Mucosa of rectum (tissue), 2 donors: ENCODE measurements at regions not wholly inside any gene's neighbourhood (a gene's known extent, or its start where the extent isn't known, plus 50 kb on each side); places are given as distances from the start of the nearest gene placed in this dataset.

ENCODE experiments used
- H3K27ac ChIP-seq, 2 donors: one replicate each; pipeline ENCODE4 v1.7.0; 2013; ENCODE audit warnings: inconsistent platforms in 2 of 2, low read depth in 2 of 2, low read length in 2 of 2
- H3K27me3 ChIP-seq, 2 donors: one replicate each; pipeline ENCODE4 v1.7.0; 2013; ENCODE audit warnings: low read length in 2 of 2; ENCODE audit not compliant: control insufficient read depth in 2 of 2, insufficient read depth in 2 of 2
- H3K36me3 ChIP-seq, 2 donors: one replicate each; pipeline ENCODE4 v1.7.0; 2013; ENCODE audit warnings: low read length in 2 of 2; ENCODE audit not compliant: control insufficient read depth in 2 of 2, insufficient read depth in 2 of 2
- H3K4me1 ChIP-seq, 2 donors: one replicate each; pipeline ENCODE4 v1.7.0; 2013; ENCODE audit warnings: low read length in 2 of 2, mild to moderate bottlenecking in 1 of 2; ENCODE audit not compliant: control insufficient read depth in 2 of 2, insufficient read depth in 2 of 2
- H3K4me3 ChIP-seq, 2 donors: one replicate each; pipeline ENCODE4 v1.7.0; 2013; ENCODE audit warnings: low read length in 2 of 2
- H3K9ac ChIP-seq, 2 donors: one replicate each; pipeline ENCODE4 v1.7.0; 2013; ENCODE audit warnings: low read length in 2 of 2, low read depth in 1 of 2, mild to moderate bottlenecking in 1 of 2
- H3K9me3 ChIP-seq, 2 donors: one replicate each; pipeline ENCODE4 v1.7.0; 2013; ENCODE audit warnings: low read length in 2 of 2; ENCODE audit not compliant: control insufficient read depth in 2 of 2
- donor health status: healthy.
- donor health status: Normal muscosa, but diverticular disease.

GRCh38 chr16:9205661-9206060 lies 114.2 kb downstream of the HAPSTR1 start:
- no peaks in the 10 kb centered on the region for H3K4me1 ChIP-seq
- no peak overlapping the region for H3K4me3 ChIP-seq
- no peaks in the 10 kb centered on the region for H3K36me3 ChIP-seq
- no peak overlapping the region for H3K27ac ChIP-seq
- no peaks in the 10 kb centered on the region for H3K27me3 ChIP-seq
- no peaks in the 10 kb centered on the region for H3K9me3 ChIP-seq
- no peak overlapping the region for H3K9ac ChIP-seq

- H3K4me1 ChIP-seq = no peaks in the 10 kb centered on the region
- H3K27me3 ChIP-seq = no peaks in the 10 kb centered on the region
- H3K36me3 ChIP-seq = no peaks in the 10 kb centered on the region
- H3K9ac ChIP-seq = no peak overlapping the region
- H3K4me3 ChIP-seq = no peak overlapping the region
- no peak overlapping the region for H3K27ac ChIP-seq
- H3K9me3 ChIP-seq = no peaks in the 10 kb centered on the region
These were observed 114.7 kb downstream of the HAPSTR1 start for GRCh38 chr16:9206156-9206555.

GRCh38 chr16:9212621-9213020 lies 121.2 kb downstream of the HAPSTR1 start:
- Histone ChIP-seq H3K4me3 (no peak overlapping the region), H3K36me3 (no peaks in the 10 kb centered on the region), H3K27ac (no peak overlapping the region), H3K27me3 (no peaks in the 10 kb centered on the region), H3K9me3 (no peaks in the 10 kb centered on the region), H3K4me1 (no peaks in the 10 kb centered on the region), H3K9ac (no peak overlapping the region)

- Histone ChIP-seq H3K36me3 (no peaks in the 10 kb centered on the region), H3K4me1 (no peaks in the 10 kb centered on the region), H3K9ac (no peak overlapping the region), H3K27me3 (peaks cover 0 to 2% of the 10 kb centered on the region in 2 donors), H3K4me3 (no peak overlapping the region), H3K27ac (no peak overlapping the region), H3K9me3 (no peaks in the 10 kb centered on the region)
These were observed 128.4 kb downstream of the HAPSTR1 start for GRCh38 chr16:9219813-9220212.

- no peak overlapping the region for H3K9ac ChIP-seq
- no peaks in the 10 kb centered on the region for H3K4me1 ChIP-seq
- no peak overlapping the region for H3K27ac ChIP-seq
- H3K36me3 ChIP-seq = no peaks in the 10 kb centered on the region
- H3K27me3 ChIP-seq = peaks cover 0 to 2% of the 10 kb centered on the region in 2 donors
- no peak overlapping the region for H3K4me3 ChIP-seq
- H3K9me3 ChIP-seq = no peaks in the 10 kb centered on the region
These were observed 134.3 kb downstream of the HAPSTR1 start for GRCh38 chr16:9225527-9226316.

- no peaks in the 10 kb centered on the region for H3K9me3 ChIP-seq
- no peak overlapping the region for H3K27ac ChIP-seq
- no peaks in the 10 kb centered on the region for H3K27me3 ChIP-seq
- H3K9ac ChIP-seq = no peak overlapping the region
- H3K36me3 ChIP-seq = no peaks in the 10 kb centered on the region
- no peak overlapping the region for H3K4me3 ChIP-seq
- no peaks in the 10 kb centered on the region for H3K4me1 ChIP-seq
These were observed 135.5 kb downstream of the HAPSTR1 start for GRCh38 chr16:9226924-9227323.

GRCh38 chr16:9231039-9231438 lies 139.6 kb downstream of the HAPSTR1 start:
- Histone ChIP-seq H3K9ac (no peak overlapping the region), H3K4me3 (no peak overlapping the region), H3K27ac (no peak overlapping the region), H3K36me3 (no peaks in the 10 kb centered on the region), H3K4me1 (no peaks in the 10 kb centered on the region), H3K9me3 (no peaks in the 10 kb centered on the region), H3K27me3 (no peaks in the 10 kb centered on the region)

- H3K27ac ChIP-seq = no peak overlapping the region
- H3K4me3 ChIP-seq = no peak overlapping the region
- no peaks in the 10 kb centered on the region for H3K9me3 ChIP-seq
- H3K36me3 ChIP-seq = no peaks in the 10 kb centered on the region
- H3K9ac ChIP-seq = no peak overlapping the region
- H3K27me3 ChIP-seq = no peaks in the 10 kb centered on the region
- H3K4me1 ChIP-seq = no peaks in the 10 kb centered on the region
These were observed 140.8 kb downstream of the HAPSTR1 start for GRCh38 chr16:9232102-9232770.

GRCh38 chr16:9235867-9236266 lies 144.4 kb downstream of the HAPSTR1 start:
- Histone ChIP-seq H3K9me3 (no peaks in the 10 kb centered on the region), H3K27ac (no peak overlapping the region), H3K9ac (no peak overlapping the region), H3K4me3 (no peak overlapping the region), H3K4me1 (no peaks in the 10 kb centered on the region), H3K27me3 (no peaks in the 10 kb centered on the region), H3K36me3 (no peaks in the 10 kb centered on the region)

- Histone ChIP-seq H3K9ac (no peak overlapping the region), H3K9me3 (no peaks in the 10 kb centered on the region), H3K27me3 (no peaks in the 10 kb centered on the region), H3K36me3 (no peaks in the 10 kb centered on the region), H3K4me1 (no peaks in the 10 kb centered on the region), H3K27ac (no peak overlapping the region), H3K4me3 (no peak overlapping the region)
These were observed 144.9 kb downstream of the HAPSTR1 start for GRCh38 chr16:9236319-9236718.
